Mesenchymal stem cell (in vitro differentiated cells and primary cell): ENCODE measurements at regions not wholly inside any gene's neighbourhood (a gene's known extent, or its start where the extent isn't known, plus 50 kb on each side); places are given as distances from the start of the nearest gene placed in this dataset.

Experiments used
- DNase-seq: peaks from one replicate; pipeline ENCODE4 v3.0.0-alpha.2; 2013
- H2AFZ ChIP-seq: one replicate; pipeline ENCODE4 v1.6.1; 2013; ENCODE audit warnings: low read depth, mild to moderate bottlenecking, control low read depth, inconsistent platforms, low read length, moderate library complexity
- H2AK5ac ChIP-seq: 2 replicates; pipeline ENCODE4 v1.6.1; 2013; ENCODE audit warnings: low read length, moderate library complexity, mild to moderate bottlenecking, inconsistent platforms; ENCODE audit not compliant: severe bottlenecking
- H2BK120ac ChIP-seq: one replicate; pipeline ENCODE4 v1.6.1; 2013; ENCODE audit warnings: low read depth, mild to moderate bottlenecking, inconsistent platforms, low read length, moderate library complexity
- H2BK12ac ChIP-seq, 2 experiments: one replicate each; pipeline ENCODE4 v1.6.1; 2013; ENCODE audit warnings: inconsistent platforms in 2 of 2, low read length in 2 of 2, mild to moderate bottlenecking in 2 of 2, moderate library complexity in 2 of 2, control low read depth in 1 of 2
- H2BK15ac ChIP-seq: one replicate; pipeline ENCODE4 v1.6.1; 2013; ENCODE audit warnings: mild to moderate bottlenecking, low read depth, inconsistent platforms; ENCODE audit not compliant: poor library complexity, severe bottlenecking
- H2BK5ac ChIP-seq: 2 replicates; pipeline ENCODE4 v1.6.1; 2013; ENCODE audit warnings: low read depth, mild to moderate bottlenecking, low read length, control low read depth, inconsistent platforms; ENCODE audit not compliant: poor library complexity, severe bottlenecking
- H3K14ac ChIP-seq, 2 experiments: one replicate each; pipeline ENCODE4 v1.6.1; 2013; ENCODE audit warnings: inconsistent platforms in 2 of 2, low read length in 2 of 2, control low read depth in 1 of 2, mild to moderate bottlenecking in 1 of 2, moderate library complexity in 1 of 2
- H3K18ac ChIP-seq, 2 experiments: one replicate each; pipeline ENCODE4 v1.6.1; 2013; ENCODE audit warnings: inconsistent platforms in 2 of 2, low read length in 2 of 2, control low read depth in 1 of 2, low read depth in 1 of 2, mild to moderate bottlenecking in 1 of 2
- H3K23ac ChIP-seq, 2 experiments: one replicate each; pipeline ENCODE4 v1.6.1; 2013; ENCODE audit warnings: inconsistent platforms in 2 of 2, low read length in 2 of 2, mild to moderate bottlenecking in 2 of 2, moderate library complexity in 2 of 2, control low read depth in 1 of 2
- H3K27ac ChIP-seq: 2 replicates; pipeline ENCODE4 v1.5.1; 2013; ENCODE audit warnings: mild to moderate bottlenecking, moderate library complexity, low read length, control low read depth, inconsistent platforms; ENCODE audit not compliant: poor library complexity, severe bottlenecking
- H3K27me3 ChIP-seq, 2 experiments: 2 replicates each; pipeline versions ENCODE4 v1.6.1 to v1.7.0; 2013; ENCODE audit warnings: low read length in 2 of 2, mild to moderate bottlenecking in 2 of 2, moderate library complexity in 2 of 2, control low read depth in 1 of 2, inconsistent platforms in 1 of 2; ENCODE audit not compliant: control insufficient read depth in 1 of 2, insufficient read depth in 1 of 2
- H3K36me3 ChIP-seq, 2 experiments: 2 replicates each; pipeline versions ENCODE4 v1.6.1 to v1.7.0; 2013; ENCODE audit warnings: low read length in 2 of 2, control low read depth in 1 of 2, inconsistent platforms in 1 of 2, low read depth in 1 of 2, mild to moderate bottlenecking in 1 of 2; ENCODE audit not compliant: insufficient read depth in 2 of 2, control insufficient read depth in 1 of 2
- H3K4ac ChIP-seq, 2 experiments: one replicate each; pipeline ENCODE4 v1.6.1; 2013; ENCODE audit warnings: inconsistent platforms in 2 of 2, low read length in 2 of 2, mild to moderate bottlenecking in 2 of 2, moderate library complexity in 2 of 2, control low read depth in 1 of 2, low read depth in 1 of 2
- H3K4me1 ChIP-seq: 2 replicates; pipeline ENCODE4 v1.6.1; 2013; ENCODE audit warnings: low read depth, low read length, control low read depth; ENCODE audit not compliant: control insufficient read depth, insufficient read depth
- H3K4me2 ChIP-seq: 2 replicates; pipeline ENCODE4 v1.6.1; 2013; ENCODE audit warnings: low read length, mild to moderate bottlenecking, inconsistent platforms; ENCODE audit not compliant: poor library complexity, severe bottlenecking
- H3K4me3 ChIP-seq, 2 experiments: 2 replicates each; pipeline versions ENCODE4 v1.5.1 to v1.7.0; 2013; ENCODE audit warnings: low read length in 2 of 2, mild to moderate bottlenecking in 2 of 2, control low read depth in 1 of 2, low read depth in 1 of 2; ENCODE audit not compliant: insufficient read depth in 1 of 2
- H3K79me1 ChIP-seq: replicated peaks from 2 replicates; pipeline ENCODE4 v1.6.1; 2013; ENCODE audit warnings: mild to moderate bottlenecking, control low read depth, low read length, inconsistent platforms; ENCODE audit not compliant: poor library complexity, severe bottlenecking
- H3K9ac ChIP-seq: 2 replicates; pipeline ENCODE4 v1.7.0; 2013; ENCODE audit warnings: mild to moderate bottlenecking, low read length, moderate library complexity
- H3K9me3 ChIP-seq: 2 replicates; pipeline ENCODE4 v1.7.0; 2013; ENCODE audit warnings: mild to moderate bottlenecking, low read length; ENCODE audit not compliant: control insufficient read depth
- H4K8ac ChIP-seq: one replicate; pipeline ENCODE4 v1.6.1; 2013; ENCODE audit warnings: inconsistent platforms, mild to moderate bottlenecking, low read length, moderate library complexity
- H4K91ac ChIP-seq: one replicate; pipeline ENCODE4 v1.6.1; 2013; ENCODE audit warnings: mild to moderate bottlenecking, low read length, inconsistent platforms
- WGBS: methylation state at CpG from one replicate; pipeline ENCODE4 v1.1.7; 2013; ENCODE audit warnings: mixed read lengths; 5-methylcytosine and 5-hydroxymethylcytosine counted together

GRCh38 chr10:37685741-37686683 is 171.4 kb downstream of the ZNF248 start:
- no peak overlapping the region for H2BK120ac ChIP-seq
- no peaks in the 10 kb centered on the region for H3K79me1 ChIP-seq
- peaks cover 11% of the 10 kb centered on the region for H3K9me3 ChIP-seq
- H2BK12ac ChIP-seq: no peak overlapping the region
- no peaks in the 10 kb centered on the region for H3K4me1 ChIP-seq
- no peak overlapping the region for H4K8ac ChIP-seq
- no peak overlapping the region for H3K14ac ChIP-seq
- H3K4me3 ChIP-seq: no peak overlapping the region
- no peak overlapping the region for H3K4ac ChIP-seq
- H4K91ac ChIP-seq: no peak overlapping the region
- no peak overlapping the region for H3K4me2 ChIP-seq
- no peak overlapping the region for H2BK5ac ChIP-seq
- no peak overlapping the region for H3K27ac ChIP-seq
- no peak overlapping the region for H2AFZ ChIP-seq
- H3K23ac ChIP-seq: no peak overlapping the region
- H3K9ac ChIP-seq: no peak overlapping the region
- no peaks in the 10 kb centered on the region for H3K27me3 ChIP-seq
- H3K18ac ChIP-seq: no peak overlapping the region
- H3K36me3 ChIP-seq: no peaks in the 10 kb centered on the region
- no peak overlapping the region for H2AK5ac ChIP-seq
- WGBS: 74% methylated on average over 12 of the region's 14 CpGs
- no peak overlapping the region for H2BK15ac ChIP-seq
- no peak for DNase-seq

GRCh38 chr10:37684765-37685164 is 172.6 kb downstream of the ZNF248 start:
- Histone ChIP-seq H3K9me3 (peaks cover 11% of the 10 kb centered on the region), H2AK5ac (no peak overlapping the region), H3K4me2 (no peak overlapping the region), H3K36me3 (no peaks in the 10 kb centered on the region), H3K27me3 (no peaks in the 10 kb centered on the region), H4K91ac (no peak overlapping the region), H2BK15ac (no peak overlapping the region), H3K4ac (no peak overlapping the region), H3K18ac (no peak overlapping the region), H4K8ac (no peak overlapping the region), H2BK120ac (no peak overlapping the region), H3K27ac (no peak overlapping the region), H2AFZ (no peak overlapping the region), H2BK5ac (no peak overlapping the region), H3K4me1 (no peaks in the 10 kb centered on the region), H3K23ac (no peak overlapping the region), H3K14ac (no peak overlapping the region), H3K9ac (no peak overlapping the region), H3K79me1 (no peaks in the 10 kb centered on the region), H3K4me3 (no peak overlapping the region), H2BK12ac (no peak overlapping the region)
- 62% methylated on average over 8 of the region's 8 CpGs for WGBS
- no peak for DNase-seq

- WGBS: 79% methylated on average over 3 of the region's 4 CpGs
- Histone ChIP-seq H2AK5ac (no peak overlapping the region), H2BK15ac (no peak overlapping the region), H3K4ac (no peak overlapping the region), H3K4me1 (no peaks in the 10 kb centered on the region), H3K14ac (no peak overlapping the region), H3K18ac (no peak overlapping the region), H3K79me1 (no peaks in the 10 kb centered on the region), H3K9me3 (peaks cover 6% of the 10 kb centered on the region), H3K4me3 (no peak overlapping the region), H3K4me2 (no peak overlapping the region), H3K9ac (no peak overlapping the region), H2BK120ac (no peak overlapping the region), H3K36me3 (no peaks in the 10 kb centered on the region), H4K8ac (no peak overlapping the region), H3K23ac (no peak overlapping the region), H4K91ac (no peak overlapping the region), H3K27me3 (no peaks in the 10 kb centered on the region), H2BK12ac (no peak overlapping the region), H3K27ac (no peak overlapping the region), H2AFZ (no peak overlapping the region), H2BK5ac (no peak overlapping the region)
- DNase-seq: no peak
These were observed 174.8 kb downstream of the ZNF248 start for GRCh38 chr10:37682617-37683016.

GRCh38 chr10:37681617-37681999 is 175.8 kb downstream of the ZNF248 start:
- H3K4me3 ChIP-seq: no peak overlapping the region
- no peak overlapping the region for H3K18ac ChIP-seq
- H2AFZ ChIP-seq: no peak overlapping the region
- no peak overlapping the region for H3K14ac ChIP-seq
- no peak overlapping the region for H2BK5ac ChIP-seq
- no peaks in the 10 kb centered on the region for H3K79me1 ChIP-seq
- no peak overlapping the region for H2AK5ac ChIP-seq
- H3K9me3 ChIP-seq: peaks cover 6% of the 10 kb centered on the region
- no peaks in the 10 kb centered on the region for H3K4me1 ChIP-seq
- no peak overlapping the region for H3K27ac ChIP-seq
- H3K4ac ChIP-seq: no peak overlapping the region
- no peaks in the 10 kb centered on the region for H3K27me3 ChIP-seq
- no peak overlapping the region for H2BK15ac ChIP-seq
- H3K9ac ChIP-seq: no peak overlapping the region
- H3K36me3 ChIP-seq: no peaks in the 10 kb centered on the region
- no peak overlapping the region for H3K23ac ChIP-seq
- H4K91ac ChIP-seq: no peak overlapping the region
- no peak overlapping the region for H3K4me2 ChIP-seq
- no peak overlapping the region for H2BK120ac ChIP-seq
- 82% methylated on average over 12 of the region's 12 CpGs for WGBS
- no peak overlapping the region for H2BK12ac ChIP-seq
- no peak for DNase-seq
- no peak overlapping the region for H4K8ac ChIP-seq
